ENCODE measurements at regions not wholly inside any gene's neighbourhood (a gene's known extent, or its start where the extent isn't known, plus 50 kb on each side); places are given as distances from the start of the nearest gene placed in this dataset.

GRCh38 chr2:198468136-198468535 is 663.7 kb downstream of the PLCL1 start:
- TF ChIP-seq CTCF (IDR thresholded peaks at IDR 0.05) (no peak), POLR2A (IDR thresholded peaks at IDR 0.05) (no peak)
